Mesendoderm (in vitro differentiated cells): ENCODE measurements at regions not wholly inside any gene's neighbourhood (a gene's known extent, or its start where the extent isn't known, plus 50 kb on each side); places are given as distances from the start of the nearest gene placed in this dataset.

Source experiments
- DNase-seq: peaks from one replicate; pipeline ENCODE4 v3.0.0; 2013
- H2AK5ac ChIP-seq: 2 replicates; pipeline ENCODE4 v1.6.1; 2013; ENCODE audit warnings: low read length, inconsistent platforms
- H2BK120ac ChIP-seq: 2 replicates; pipeline ENCODE4 v1.6.1; 2013; ENCODE audit warnings: low read depth, mild to moderate bottlenecking, low read length, moderate library complexity, mixed read lengths
- H2BK15ac ChIP-seq: replicated peaks from 2 replicates; pipeline ENCODE4 v1.6.1; 2013; ENCODE audit warnings: low read depth, mild to moderate bottlenecking, moderate library complexity
- H2BK5ac ChIP-seq: 2 replicates; pipeline ENCODE4 v1.6.1; 2013; ENCODE audit warnings: low read length, inconsistent platforms
- H3K18ac ChIP-seq: 2 replicates; pipeline ENCODE4 v1.6.1; 2013; ENCODE audit warnings: mild to moderate bottlenecking, low read length, mixed read lengths
- H3K23ac ChIP-seq: one replicate; pipeline ENCODE4 v1.6.1; 2013; ENCODE audit warnings: low read length
- H3K27ac ChIP-seq: 2 replicates; pipeline ENCODE4 v1.5.1; 2013; ENCODE audit warnings: low read depth, mild to moderate bottlenecking, inconsistent platforms, low read length, moderate library complexity
- H3K27me3 ChIP-seq: 2 replicates; pipeline ENCODE4 v1.6.1; 2013; ENCODE audit warnings: low read length, control low read depth, mild to moderate bottlenecking, inconsistent platforms; ENCODE audit not compliant: insufficient read depth, poor library complexity
- H3K36me3 ChIP-seq: 2 replicates; pipeline ENCODE4 v1.6.1; 2013; ENCODE audit warnings: low read length, inconsistent platforms; ENCODE audit not compliant: control insufficient read depth, insufficient read depth
- H3K4ac ChIP-seq: one replicate; pipeline ENCODE4 v1.6.1; 2013; ENCODE audit warnings: low read depth, mild to moderate bottlenecking, low read length, moderate library complexity
- H3K4me1 ChIP-seq: 2 replicates; pipeline ENCODE4 v1.6.1; 2013; ENCODE audit warnings: low read depth, low read length, inconsistent platforms; ENCODE audit not compliant: control insufficient read depth
- H3K4me2 ChIP-seq: 2 replicates; pipeline ENCODE4 v1.6.1; 2013; ENCODE audit warnings: low read length
- H3K4me3 ChIP-seq: 2 replicates; pipeline ENCODE4 v1.5.1; 2013; ENCODE audit warnings: mild to moderate bottlenecking, low read length
- H3K56ac ChIP-seq: one replicate; pipeline ENCODE4 v1.6.1; 2013; ENCODE audit warnings: low read length
- H3K79me1 ChIP-seq: 2 replicates; pipeline ENCODE4 v1.6.1; 2013; ENCODE audit warnings: low read length, inconsistent platforms
- H3K79me2 ChIP-seq: 2 replicates; pipeline ENCODE4 v1.6.1; 2013; ENCODE audit warnings: mild to moderate bottlenecking, low read length; ENCODE audit not compliant: control insufficient read depth, insufficient read depth
- H3K9ac ChIP-seq: 2 replicates; pipeline ENCODE4 v1.6.1; 2013; ENCODE audit warnings: low read length, inconsistent platforms
- H4K5ac ChIP-seq: one replicate; pipeline ENCODE4 v1.6.1; 2013; ENCODE audit warnings: low read length
- H4K8ac ChIP-seq: one replicate; pipeline ENCODE4 v1.6.1; 2013; ENCODE audit warnings: low read depth, mild to moderate bottlenecking, control low read depth, low read length, moderate library complexity
- WGBS: extraction: QIAGEN DNeasy Blood & Tissue Kit; methylation state at CpG from one replicate; pipeline ENCODE4 v1.1.7; 2013; ENCODE audit warnings: low lambda C conversion rate, missing lambda C conversion rate; ENCODE audit not compliant: insufficient coverage; ENCODE audit errors: extremely low coverage; 5-methylcytosine and 5-hydroxymethylcytosine counted together

GRCh38 chr5:82562696-82563240 lies 284.6 kb upstream of the RPS23 start:
- H3K18ac ChIP-seq: no peak overlapping the region
- H3K79me1 ChIP-seq: no peaks in the 10 kb centered on the region
- no peak overlapping the region for H2BK5ac ChIP-seq
- no peak overlapping the region for H3K56ac ChIP-seq
- DNase-seq: no peak
- no peak overlapping the region for H4K8ac ChIP-seq
- H3K23ac ChIP-seq: no peak overlapping the region
- H3K4me2 ChIP-seq: no peak overlapping the region
- no CpG with 5 or more reads among the region's 6 CpGs for WGBS
- no peaks in the 10 kb centered on the region for H3K4me1 ChIP-seq
- no peak overlapping the region for H2AK5ac ChIP-seq
- no peak overlapping the region for H3K4ac ChIP-seq
- no peak overlapping the region for H4K5ac ChIP-seq
- no peaks in the 10 kb centered on the region for H3K36me3 ChIP-seq
- no peaks in the 10 kb centered on the region for H3K27me3 ChIP-seq
- no peaks in the 10 kb centered on the region for H3K79me2 ChIP-seq
- H3K9ac ChIP-seq: no peak overlapping the region
- H3K4me3 ChIP-seq: no peak overlapping the region
- no peak overlapping the region for H3K27ac ChIP-seq
- H2BK120ac ChIP-seq: no peak overlapping the region
- H2BK15ac ChIP-seq: no peak overlapping the region

- no peak overlapping the region for H3K23ac ChIP-seq
- H4K5ac ChIP-seq: no peak overlapping the region
- H3K27me3 ChIP-seq: no peaks in the 10 kb centered on the region
- H3K18ac ChIP-seq: no peak overlapping the region
- DNase-seq: no peak
- H3K79me1 ChIP-seq: no peaks in the 10 kb centered on the region
- H2BK5ac ChIP-seq: no peak overlapping the region
- H3K27ac ChIP-seq: no peak overlapping the region
- H2BK15ac ChIP-seq: no peak overlapping the region
- no peak overlapping the region for H3K4ac ChIP-seq
- H3K4me3 ChIP-seq: no peak overlapping the region
- H3K9ac ChIP-seq: no peak overlapping the region
- no CpG with 5 or more reads among the region's 2 CpGs for WGBS
- H3K4me2 ChIP-seq: no peak overlapping the region
- H3K79me2 ChIP-seq: no peaks in the 10 kb centered on the region
- H2BK120ac ChIP-seq: no peak overlapping the region
- no peaks in the 10 kb centered on the region for H3K36me3 ChIP-seq
- H4K8ac ChIP-seq: no peak overlapping the region
- no peak overlapping the region for H2AK5ac ChIP-seq
- no peaks in the 10 kb centered on the region for H3K4me1 ChIP-seq
- no peak overlapping the region for H3K56ac ChIP-seq
Observed at GRCh38 chr5:82561797-82562196, 283.6 kb upstream of the RPS23 start.

GRCh38 chr5:82560969-82561368 lies 282.8 kb upstream of the RPS23 start:
- H3K4me1 ChIP-seq: no peaks in the 10 kb centered on the region
- H3K4me2 ChIP-seq: no peak overlapping the region
- no peak overlapping the region for H3K56ac ChIP-seq
- H3K36me3 ChIP-seq: no peaks in the 10 kb centered on the region
- H3K4me3 ChIP-seq: no peak overlapping the region
- DNase-seq: no peak
- H3K79me1 ChIP-seq: no peaks in the 10 kb centered on the region
- no peak overlapping the region for H3K4ac ChIP-seq
- H2AK5ac ChIP-seq: no peak overlapping the region
- no peak overlapping the region for H3K18ac ChIP-seq
- no peak overlapping the region for H2BK5ac ChIP-seq
- H3K9ac ChIP-seq: no peak overlapping the region
- H4K8ac ChIP-seq: no peak overlapping the region
- no peak overlapping the region for H3K23ac ChIP-seq
- no peak overlapping the region for H3K27ac ChIP-seq
- H3K27me3 ChIP-seq: no peaks in the 10 kb centered on the region
- H3K79me2 ChIP-seq: no peaks in the 10 kb centered on the region
- no CpG with 5 or more reads among the region's 1 CpG for WGBS
- H2BK15ac ChIP-seq: no peak overlapping the region
- no peak overlapping the region for H4K5ac ChIP-seq
- no peak overlapping the region for H2BK120ac ChIP-seq

GRCh38 chr5:82560561-82560960 lies 282.4 kb upstream of the RPS23 start:
- WGBS: no CpG with 5 or more reads among the region's 4 CpGs
- Histone ChIP-seq H2BK120ac (no peak overlapping the region), H3K4me2 (no peak overlapping the region), H4K8ac (no peak overlapping the region), H3K79me1 (no peaks in the 10 kb centered on the region), H3K18ac (no peak overlapping the region), H3K56ac (no peak overlapping the region), H3K9ac (no peak overlapping the region), H3K4me3 (no peak overlapping the region), H3K27me3 (no peaks in the 10 kb centered on the region), H2BK15ac (no peak overlapping the region), H3K23ac (no peak overlapping the region), H3K27ac (no peak overlapping the region), H3K4me1 (no peaks in the 10 kb centered on the region), H2BK5ac (no peak overlapping the region), H3K79me2 (no peaks in the 10 kb centered on the region), H2AK5ac (no peak overlapping the region), H3K4ac (no peak overlapping the region), H3K36me3 (no peaks in the 10 kb centered on the region), H4K5ac (no peak overlapping the region)
- no peak for DNase-seq

- Histone ChIP-seq H3K4me1 (no peaks in the 10 kb centered on the region), H3K9ac (no peak overlapping the region), H2BK15ac (no peak overlapping the region), H3K36me3 (no peaks in the 10 kb centered on the region), H3K27ac (no peak overlapping the region), H3K4ac (no peak overlapping the region), H2AK5ac (no peak overlapping the region), H3K23ac (no peak overlapping the region), H3K4me3 (no peak overlapping the region), H3K79me2 (no peaks in the 10 kb centered on the region), H2BK120ac (no peak overlapping the region), H4K8ac (no peak overlapping the region), H2BK5ac (no peak overlapping the region), H3K79me1 (no peaks in the 10 kb centered on the region), H3K18ac (no peak overlapping the region), H3K56ac (no peak overlapping the region), H4K5ac (no peak overlapping the region), H3K4me2 (no peak overlapping the region), H3K27me3 (no peaks in the 10 kb centered on the region)
- no peak for DNase-seq
- WGBS: no CpG with 5 or more reads among the region's 4 CpGs
Observed at GRCh38 chr5:82551840-82552385, 273.8 kb upstream of the RPS23 start.

- Histone ChIP-seq H3K4me3 (no peak overlapping the region), H3K9ac (no peak overlapping the region)
Observed at GRCh38 chr5:82551192-82551591, 273.0 kb upstream of the RPS23 start.

More at GRCh38 chr5:82551192-82551591, 273.0 kb upstream of the RPS23 start:
- Histone ChIP-seq H4K8ac (no peak overlapping the region), H2BK120ac (no peak overlapping the region), H3K4me1 (no peaks in the 10 kb centered on the region), H2BK5ac (no peak overlapping the region), H3K56ac (no peak overlapping the region), H3K36me3 (no peaks in the 10 kb centered on the region), H2BK15ac (no peak overlapping the region), H3K18ac (no peak overlapping the region), H3K4ac (no peak overlapping the region), H3K23ac (no peak overlapping the region), H4K5ac (no peak overlapping the region), H3K79me1 (no peaks in the 10 kb centered on the region), H3K27ac (no peak overlapping the region), H3K4me2 (no peak overlapping the region), H2AK5ac (no peak overlapping the region), H3K27me3 (no peaks in the 10 kb centered on the region), H3K79me2 (no peaks in the 10 kb centered on the region)
- DNase-seq: no peak
